B cell (primary cell): ENCODE measurements at regions not wholly inside any gene's neighbourhood (a gene's known extent, or its start where the extent isn't known, plus 50 kb on each side); places are given as distances from the start of the nearest gene placed in this dataset.

Source experiments
- ATAC-seq: fragments of 200-7000 bp; cut with Tn5 transposase; one replicate; pipeline ENCODE4 v1.10.0; 2021; ENCODE audit warnings: low read depth, mild to moderate bottlenecking, moderate number of reproducible peaks, moderate library complexity
- CTCF ChIA-PET: fragments of 350-600 bp; sonication (Branson Sonifier 250); formaldehyde crosslinking; loops from one replicate; lab custom pipeline; 2021; ENCODE audit warnings: antibody characterized with exemption, inconsistent platforms; lab: Charles Lee
- POLR2A ChIA-PET: fragments of 350-600 bp; sonication (Branson Sonifier 250); formaldehyde crosslinking; loops from one replicate; lab custom pipeline; 2021; ENCODE audit warnings: antibody characterized with exemption; lab: Charles Lee
- DNase-seq: peaks from one replicate; pipeline ENCODE4 v3.0.0; 2013
- H2AFZ ChIP-seq: 2 replicates; pipeline ENCODE4 v1.6.1; 2012; ENCODE audit warnings: mild to moderate bottlenecking, low read depth, low read length; ENCODE audit not compliant: insufficient read depth, poor library complexity, severe bottlenecking
- H3K27ac ChIP-seq, 2 donors: 1 replicate in 1 of 2; 2 replicates in 1 of 2; pipeline ENCODE4 v1.5.1; 2012 to 2013; ENCODE audit warnings: low read length in 2 of 2, mild to moderate bottlenecking in 2 of 2, moderate library complexity in 1 of 2
- H3K27me3 ChIP-seq, 4 experiments: fragments of 200-600 bp in 1 of 4; sonication (generic) in 1 of 4; replicated peaks in 1 of 4; 1 replicate in 2 of 4; 2 replicates in 2 of 4; pipeline versions ENCODE4 v1.6.1 to v1.7.0; 2013 to 2016; ENCODE audit warnings: low read length in 3 of 4, mild to moderate bottlenecking in 2 of 4, mixed read lengths in 1 of 4, moderate library complexity in 1 of 4; ENCODE audit not compliant: insufficient read depth in 4 of 4, control insufficient read depth in 3 of 4; ENCODE audit errors: control extremely low read depth in 1 of 4
- H3K36me3 ChIP-seq, 2 experiments: replicated peaks in 1 of 2; 1 replicate in 1 of 2; 2 replicates in 1 of 2; pipeline versions ENCODE4 v1.6.1 to v1.7.1; 2013; ENCODE audit warnings: low read length in 1 of 2; ENCODE audit not compliant: insufficient read depth in 2 of 2, control insufficient read depth in 1 of 2; ENCODE audit errors: control extremely low read depth in 1 of 2, extremely low read depth in 1 of 2
- H3K4me1 ChIP-seq, 2 donors: fragments of 200-600 bp in 1 of 2; sonication (generic) in 1 of 2; 1 replicate in 1 of 2; 2 replicates in 1 of 2; pipeline versions ENCODE4 v1.5.1 to v1.6.1; 2013 to 2017; ENCODE audit warnings: low read length in 2 of 2; ENCODE audit not compliant: control insufficient read depth in 2 of 2, insufficient read depth in 2 of 2
- H3K4me2 ChIP-seq: replicated peaks from 2 replicates; pipeline ENCODE3; 2012; ENCODE audit warnings: mild to moderate bottlenecking, low read depth, low read length; ENCODE audit not compliant: poor library complexity, severe bottlenecking
- H3K4me3 ChIP-seq, 5 experiments: fragments of 200-600 bp in 1 of 5; sonication (generic) in 1 of 5; 1 replicate in 3 of 5; 2 replicates in 2 of 5; pipeline versions ENCODE4 v1.5.1 to v1.7.0; 2011 to 2016; ENCODE audit warnings: low read length in 4 of 5, mild to moderate bottlenecking in 4 of 5, low read depth in 2 of 5, control low read depth in 1 of 5, moderate library complexity in 1 of 5; ENCODE audit not compliant: insufficient read depth in 1 of 5; ENCODE audit errors: control extremely low read depth in 1 of 5, extremely low read depth in 1 of 5
- H3K79me2 ChIP-seq: fragments of 200-600 bp; sonication (generic); one replicate; pipeline ENCODE4 v1.6.0; 2016; ENCODE audit warnings: low read length; ENCODE audit not compliant: control insufficient read depth, insufficient read depth
- H3K9ac ChIP-seq: fragments of 200-600 bp; sonication (generic); 2 replicates; pipeline ENCODE4 v1.6.1; 2017; ENCODE audit warnings: mild to moderate bottlenecking, low read length, moderate library complexity
- H3K9me3 ChIP-seq, 3 donors: one replicate each; pipeline versions ENCODE4 v1.6.1 to v1.7.1; 2013; ENCODE audit warnings: low read length in 2 of 3; ENCODE audit not compliant: control insufficient read depth in 2 of 3, insufficient read depth in 1 of 3; ENCODE audit errors: control extremely low read depth in 1 of 3
- H4K20me1 ChIP-seq: 2 replicates; pipeline ENCODE4 v1.6.0; 2012; ENCODE audit warnings: mild to moderate bottlenecking, low read length; ENCODE audit not compliant: insufficient read depth, control insufficient read depth, poor library complexity, severe bottlenecking
- H3K27ac Mint-ChIP-seq: one replicate; pipeline ENCODE4 v1.8.0; 2021; ENCODE audit warnings: mixed read lengths
- H3K27me3 Mint-ChIP-seq: one replicate; pipeline ENCODE4 v1.8.0; 2021; ENCODE audit warnings: mixed read lengths
- H3K4me1 Mint-ChIP-seq: one replicate; pipeline ENCODE4 v1.8.0; 2021; ENCODE audit warnings: mixed read lengths
- H3K4me3 Mint-ChIP-seq: one replicate; pipeline ENCODE4 v1.8.0; 2021; ENCODE audit warnings: mixed read lengths
- H3K9me3 Mint-ChIP-seq: one replicate; pipeline ENCODE4 v1.8.0; 2022; ENCODE audit warnings: mixed read lengths; ENCODE audit not compliant: insufficient read depth
- EZH2 ChIP-seq: IDR thresholded peaks from 2 replicates; pipeline ENCODE4 v1.6.1; 2012; ENCODE audit warnings: borderline replicate concordance, low read depth, mild to moderate bottlenecking, moderate library complexity, low read length; ENCODE audit not compliant: insufficient read depth, poor library complexity, severe bottlenecking
- WGBS: methylation state at CpG from one replicate; pipeline ENCODE4 v1.1.5; 2013; ENCODE audit warnings: missing lambda C conversion rate; ENCODE audit not compliant: insufficient coverage; 5-methylcytosine and 5-hydroxymethylcytosine counted together
- intact Hi-C: fragments of 100-400 bp; cut with micrococcal nuclease; formaldehyde crosslinking; loops from one replicate; pipeline ENCODE4 v1.10.0; 2022
- TF ChIP-seq, protein P1 (sequence below): fragments of 200-600 bp; IDR thresholded peaks from one replicate; pipeline ENCODE4 v1.8.0; 2022; ENCODE audit warnings: antibody characterized with exemption, mild to moderate bottlenecking

DNA sequence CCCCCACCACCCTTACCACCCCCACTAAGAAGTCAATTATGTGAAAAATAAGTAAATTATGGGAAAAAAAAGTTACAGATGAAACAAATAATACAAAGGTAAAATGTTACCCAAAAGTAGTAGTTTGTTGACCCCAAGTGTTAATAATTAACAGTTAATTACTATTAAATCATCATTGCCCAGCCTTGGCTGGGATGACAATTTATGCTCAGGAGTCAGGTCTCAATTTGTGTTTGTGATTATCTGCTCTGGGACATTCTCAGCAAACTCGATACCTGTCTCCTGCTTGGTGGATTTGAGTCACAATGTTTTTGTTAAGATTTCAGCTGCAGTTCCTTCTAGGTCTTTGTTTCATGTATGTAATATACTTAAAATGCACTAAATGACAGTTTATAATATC is 172.3 kb upstream of the IRX3 start:
- intact Hi-C loops, result no loop called here

DNA sequence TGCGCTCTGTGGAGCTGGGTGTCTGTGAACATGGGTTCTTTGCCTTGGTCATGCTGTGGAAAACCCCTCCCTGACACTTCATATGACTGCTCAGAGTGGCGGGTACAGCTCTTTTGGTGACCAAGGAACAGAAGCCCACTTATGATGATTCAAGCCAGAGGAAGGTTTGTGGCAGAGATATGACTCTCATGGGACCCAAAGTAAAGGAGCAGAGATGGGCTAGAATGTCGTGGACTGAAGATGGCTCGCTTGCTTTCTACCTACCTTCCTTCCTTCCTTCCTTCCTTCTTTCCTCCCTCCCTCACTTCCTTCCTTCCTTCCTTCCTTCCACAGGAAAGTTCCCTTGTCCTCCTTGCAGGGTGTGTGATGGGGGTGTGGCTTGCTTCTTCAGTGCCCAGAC is 169.7 kb upstream of the IRX3 start:
- H3K9me3 Mint-ChIP-seq, result no peaks in the 10 kb centered on the region

More for the DNA sequence above, 172.3 kb upstream of the IRX3 start:
- Mint-ChIP-seq H3K27me3 (peaks cover 6% of the 10 kb centered on the region), H3K9me3 (peaks cover 4% of the 10 kb centered on the region), H3K27ac (no peak overlapping the region), H3K4me3 (no peak overlapping the region), H3K4me1 (no peaks in the 10 kb centered on the region)
- no peaks in the 10 kb centered on the region for H3K79me2 ChIP-seq
- H4K20me1 ChIP-seq, result no peaks in the 10 kb centered on the region
- no peak for ATAC-seq
- TF ChIP-seq EZH2, result no peak
- TF ChIP-seq, protein P1, sequence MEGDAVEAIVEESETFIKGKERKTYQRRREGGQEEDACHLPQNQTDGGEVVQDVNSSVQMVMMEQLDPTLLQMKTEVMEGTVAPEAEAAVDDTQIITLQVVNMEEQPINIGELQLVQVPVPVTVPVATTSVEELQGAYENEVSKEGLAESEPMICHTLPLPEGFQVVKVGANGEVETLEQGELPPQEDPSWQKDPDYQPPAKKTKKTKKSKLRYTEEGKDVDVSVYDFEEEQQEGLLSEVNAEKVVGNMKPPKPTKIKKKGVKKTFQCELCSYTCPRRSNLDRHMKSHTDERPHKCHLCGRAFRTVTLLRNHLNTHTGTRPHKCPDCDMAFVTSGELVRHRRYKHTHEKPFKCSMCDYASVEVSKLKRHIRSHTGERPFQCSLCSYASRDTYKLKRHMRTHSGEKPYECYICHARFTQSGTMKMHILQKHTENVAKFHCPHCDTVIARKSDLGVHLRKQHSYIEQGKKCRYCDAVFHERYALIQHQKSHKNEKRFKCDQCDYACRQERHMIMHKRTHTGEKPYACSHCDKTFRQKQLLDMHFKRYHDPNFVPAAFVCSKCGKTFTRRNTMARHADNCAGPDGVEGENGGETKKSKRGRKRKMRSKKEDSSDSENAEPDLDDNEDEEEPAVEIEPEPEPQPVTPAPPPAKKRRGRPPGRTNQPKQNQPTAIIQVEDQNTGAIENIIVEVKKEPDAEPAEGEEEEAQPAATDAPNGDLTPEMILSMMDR, result no peak
- ChIA-PET CTCF (no interaction called here), POLR2A (no interaction called here)
- no peaks in the 10 kb centered on the region for H3K36me3 ChIP-seq
- no peaks in the 10 kb centered on the region for H3K9me3 ChIP-seq
- H3K4me1 ChIP-seq, result no peaks in the 10 kb centered on the region
- 80% methylated on average over 1 of the region's 1 CpG for WGBS
- H3K9ac ChIP-seq, result no peak overlapping the region
- no peak overlapping the region for H2AFZ ChIP-seq
- no peak for DNase-seq
- H3K4me2 ChIP-seq, result no peak overlapping the region
- H3K4me3 ChIP-seq, result no peak overlapping the region
- H3K27me3 ChIP-seq, result no peaks in the 10 kb centered on the region
- H3K27ac ChIP-seq, result no peak overlapping the region

More for the DNA sequence above, 169.7 kb upstream of the IRX3 start:
- Mint-ChIP-seq H3K27ac (no peak overlapping the region), H3K27me3 (peaks cover 6% of the 10 kb centered on the region), H3K4me1 (no peaks in the 10 kb centered on the region), H3K4me3 (no peak overlapping the region)
- H3K9me3 ChIP-seq, result peaks cover 0 to 6% (median 0%) of the 10 kb centered on the region in 3 donors
- H3K79me2 ChIP-seq, result no peaks in the 10 kb centered on the region
- H3K4me1 ChIP-seq, result no peaks in the 10 kb centered on the region
- H3K27ac ChIP-seq, result no peak overlapping the region
- H3K27me3 ChIP-seq, result no peaks in the 10 kb centered on the region
- POLR2A ChIA-PET, result no interaction called here
- no peak overlapping the region for H3K4me3 ChIP-seq
- no CpG with 5 or more reads among the region's 4 CpGs for WGBS
- DNase-seq (no peak), ATAC-seq (no peak)
- H3K9ac ChIP-seq, result no peak overlapping the region
- H3K4me2 ChIP-seq, result no peak overlapping the region
- no peaks in the 10 kb centered on the region for H4K20me1 ChIP-seq
- TF ChIP-seq, protein P1, result no peak
- no peak for TF ChIP-seq EZH2
- H3K36me3 ChIP-seq, result no peaks in the 10 kb centered on the region
- no peak overlapping the region for H2AFZ ChIP-seq
- CTCF ChIA-PET, result no interaction called here
- intact Hi-C loops, result no loop called here
